Activated CD8-positive, alpha-beta memory T cell treated with anti-CD3 and anti-CD28 coated beads, Interleukin-2, amount 50 U/mL, for 24 hours (primary cell): ENCODE measurements at regions not wholly inside any gene's neighbourhood (a gene's known extent, or its start where the extent isn't known, plus 50 kb on each side); places are given as distances from the start of the nearest gene placed in this dataset.

ENCODE experiments used
- DNase-seq: peaks from one replicate; pipeline ENCODE4 v3.0.0-alpha.2; 2020; ENCODE audit errors: extremely low read depth

- DNase-seq = no peak
These were observed 378.9 kb downstream of the DUSP10 start for GRCh38 chr1:221363039-221363438.

GRCh38 chr1:221366495-221367110, 375.3 kb downstream of the DUSP10 start:
- no peak for DNase-seq

- no peak for DNase-seq
These were observed 370.2 kb downstream of the DUSP10 start for GRCh38 chr1:221371705-221372104.

- no peak for DNase-seq
These were observed 368.1 kb downstream of the DUSP10 start for GRCh38 chr1:221373795-221374194.

- DNase-seq = no peak
These were observed 365.6 kb downstream of the DUSP10 start for GRCh38 chr1:221376286-221376685.

- DNase-seq = no peak
These were observed 359.8 kb downstream of the DUSP10 start for GRCh38 chr1:221381910-221382623.

GRCh38 chr1:221392453-221392852, 349.4 kb downstream of the DUSP10 start:
- DNase-seq = no peak

- no peak for DNase-seq
These were observed 347.8 kb downstream of the DUSP10 start for GRCh38 chr1:221394011-221394544.

- no peak for DNase-seq
These were observed 345.4 kb downstream of the DUSP10 start for GRCh38 chr1:221396526-221396925.

- DNase-seq = no peak
These were observed 344.7 kb downstream of the DUSP10 start for GRCh38 chr1:221397141-221397540.

GRCh38 chr1:221397606-221398005, 344.3 kb downstream of the DUSP10 start:
- DNase-seq = no peak

GRCh38 chr1:221405146-221405545, 336.7 kb downstream of the DUSP10 start:
- DNase-seq = no peak

GRCh38 chr1:221408117-221408803, 333.6 kb downstream of the DUSP10 start:
- DNase-seq = no peak

GRCh38 chr1:221411283-221411682, 330.6 kb downstream of the DUSP10 start:
- no peak for DNase-seq

GRCh38 chr1:221414772-221415539, 326.9 kb downstream of the DUSP10 start:
- no peak for DNase-seq

GRCh38 chr1:221415651-221416050, 326.2 kb downstream of the DUSP10 start:
- DNase-seq = no peak

GRCh38 chr1:221416142-221416541, 325.7 kb downstream of the DUSP10 start:
- no peak for DNase-seq

GRCh38 chr1:221416723-221417122, 325.2 kb downstream of the DUSP10 start:
- no peak for DNase-seq

GRCh38 chr1:221418346-221418745, 323.5 kb downstream of the DUSP10 start:
- no peak for DNase-seq

GRCh38 chr1:221419513-221420095, 322.3 kb downstream of the DUSP10 start:
- DNase-seq = no peak

GRCh38 chr1:221429264-221429663, 312.6 kb downstream of the DUSP10 start:
- no peak for DNase-seq
